ENCODE measurements at regions not wholly inside any gene's neighbourhood (a gene's known extent, or its start where the extent isn't known, plus 50 kb on each side); places are given as distances from the start of the nearest gene placed in this dataset.

DNA sequence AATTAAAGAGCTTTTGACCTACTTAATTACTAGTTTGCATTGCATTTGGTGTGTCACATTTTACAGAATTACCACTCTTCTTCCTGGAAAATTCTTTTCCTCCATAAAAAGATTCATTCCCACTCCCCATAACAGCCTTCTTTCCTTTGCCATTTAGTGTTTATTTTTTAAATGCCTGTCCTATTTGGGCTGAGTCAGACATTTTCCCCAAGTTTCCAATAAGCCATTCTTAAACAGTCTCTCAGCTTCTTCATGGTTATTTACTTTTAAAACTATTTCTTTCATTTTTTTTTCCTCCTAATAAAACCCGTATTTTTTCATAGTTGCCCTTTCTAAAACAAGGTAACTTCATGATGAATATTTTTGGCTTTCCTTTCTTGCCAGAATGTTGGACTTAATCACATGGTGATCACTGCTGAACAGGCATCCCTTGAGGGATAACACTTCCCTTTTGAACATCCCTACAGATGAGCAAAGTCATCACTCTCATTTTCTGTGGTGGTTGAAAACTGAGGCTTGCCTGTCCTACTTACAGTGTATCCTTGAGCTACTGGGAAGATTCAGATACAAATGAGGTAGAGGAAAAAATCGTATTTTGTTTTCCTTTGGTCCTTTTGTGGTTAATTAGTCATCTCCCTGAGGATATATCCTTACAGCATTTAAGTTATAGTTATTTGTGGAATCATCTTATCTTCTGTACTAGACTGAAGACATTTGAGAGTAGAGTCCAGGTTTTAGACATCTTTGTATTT, 520.5 kb upstream of the NR3C2 start:
- Histone ChIP-seq H3K36me3 (ENCODE audit: control insufficient read depth in 2 of 3, insufficient read depth in 3 of 3, low read length in 3 of 3) (no peaks in the 10 kb centered on the region), H3K9ac (ENCODE audit: low read length in 3 of 3) (no peak overlapping the region), H3K4me3 (ENCODE audit: low read length in 3 of 3) (no peak overlapping the region), H3K9me3 (ENCODE audit: control insufficient read depth in 2 of 3, insufficient read depth in 1 of 3, low read length in 3 of 3) (peaks cover 0 to 5% (median 0%) of the 10 kb centered on the region in 3 donors), H3K27ac (ENCODE audit: low read depth in 2 of 2, low read length in 2 of 2) (no peak overlapping the region), H3K27me3 (ENCODE audit: control insufficient read depth, insufficient read depth, low read length) (no peaks in the 10 kb centered on the region), H3K4me1 (ENCODE audit: control insufficient read depth in 2 of 3, insufficient read depth in 2 of 3, low read depth in 1 of 3, low read length in 3 of 3) (no peaks in the 10 kb centered on the region)
- DNase-seq (no peak), FAIRE-seq (no peak)
- intact Hi-C loops (cut with DNase I) = no loop called here
- TF ChIP-seq, protein P1, sequence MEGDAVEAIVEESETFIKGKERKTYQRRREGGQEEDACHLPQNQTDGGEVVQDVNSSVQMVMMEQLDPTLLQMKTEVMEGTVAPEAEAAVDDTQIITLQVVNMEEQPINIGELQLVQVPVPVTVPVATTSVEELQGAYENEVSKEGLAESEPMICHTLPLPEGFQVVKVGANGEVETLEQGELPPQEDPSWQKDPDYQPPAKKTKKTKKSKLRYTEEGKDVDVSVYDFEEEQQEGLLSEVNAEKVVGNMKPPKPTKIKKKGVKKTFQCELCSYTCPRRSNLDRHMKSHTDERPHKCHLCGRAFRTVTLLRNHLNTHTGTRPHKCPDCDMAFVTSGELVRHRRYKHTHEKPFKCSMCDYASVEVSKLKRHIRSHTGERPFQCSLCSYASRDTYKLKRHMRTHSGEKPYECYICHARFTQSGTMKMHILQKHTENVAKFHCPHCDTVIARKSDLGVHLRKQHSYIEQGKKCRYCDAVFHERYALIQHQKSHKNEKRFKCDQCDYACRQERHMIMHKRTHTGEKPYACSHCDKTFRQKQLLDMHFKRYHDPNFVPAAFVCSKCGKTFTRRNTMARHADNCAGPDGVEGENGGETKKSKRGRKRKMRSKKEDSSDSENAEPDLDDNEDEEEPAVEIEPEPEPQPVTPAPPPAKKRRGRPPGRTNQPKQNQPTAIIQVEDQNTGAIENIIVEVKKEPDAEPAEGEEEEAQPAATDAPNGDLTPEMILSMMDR (IDR thresholded peaks at IDR 0.05; ENCODE audit: borderline replicate concordance, extremely low read depth, insufficient read depth) = no peak

DNA sequence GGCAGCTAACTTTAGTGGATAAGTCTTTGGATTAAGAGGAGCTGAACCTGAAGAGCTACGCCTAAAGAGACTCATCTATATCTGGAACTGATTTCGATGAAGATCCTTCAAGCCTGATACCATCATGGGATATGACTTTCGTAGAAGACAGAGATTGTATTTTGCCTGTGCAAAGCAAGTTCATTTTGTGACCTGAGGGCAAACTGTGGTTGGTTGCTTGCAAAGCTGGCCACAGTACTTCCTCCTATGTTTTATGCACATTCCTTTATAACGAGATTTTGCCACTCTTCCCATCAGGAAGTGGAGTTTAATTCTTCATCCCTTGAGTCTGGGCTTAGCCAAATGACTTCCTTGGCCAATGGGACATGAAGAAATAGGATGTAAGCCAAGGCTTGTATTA, 519.3 kb upstream of the NR3C2 start:
- Histone ChIP-seq H3K27me3 (ENCODE audit: control insufficient read depth, insufficient read depth, low read length) (no peaks in the 10 kb centered on the region), H3K9me3 (ENCODE audit: control insufficient read depth in 2 of 3, insufficient read depth in 1 of 3, low read length in 3 of 3) (peaks cover 0 to 5% (median 0%) of the 10 kb centered on the region in 3 donors), H3K27ac (ENCODE audit: low read depth in 2 of 2, low read length in 2 of 2) (no peak overlapping the region), H3K9ac (ENCODE audit: low read length in 3 of 3) (no peak overlapping the region), H3K4me1 (ENCODE audit: control insufficient read depth in 2 of 3, insufficient read depth in 2 of 3, low read depth in 1 of 3, low read length in 3 of 3) (no peaks in the 10 kb centered on the region), H3K36me3 (ENCODE audit: control insufficient read depth in 2 of 3, insufficient read depth in 3 of 3, low read length in 3 of 3) (no peaks in the 10 kb centered on the region), H3K4me3 (ENCODE audit: low read length in 3 of 3) (no peak overlapping the region)
- DNase-seq (no peak), FAIRE-seq (no peak)
- intact Hi-C loops (cut with DNase I) = no loop called here
- TF ChIP-seq, protein P1 (IDR thresholded peaks at IDR 0.05; ENCODE audit: borderline replicate concordance, extremely low read depth, insufficient read depth) = no peak

DNA sequence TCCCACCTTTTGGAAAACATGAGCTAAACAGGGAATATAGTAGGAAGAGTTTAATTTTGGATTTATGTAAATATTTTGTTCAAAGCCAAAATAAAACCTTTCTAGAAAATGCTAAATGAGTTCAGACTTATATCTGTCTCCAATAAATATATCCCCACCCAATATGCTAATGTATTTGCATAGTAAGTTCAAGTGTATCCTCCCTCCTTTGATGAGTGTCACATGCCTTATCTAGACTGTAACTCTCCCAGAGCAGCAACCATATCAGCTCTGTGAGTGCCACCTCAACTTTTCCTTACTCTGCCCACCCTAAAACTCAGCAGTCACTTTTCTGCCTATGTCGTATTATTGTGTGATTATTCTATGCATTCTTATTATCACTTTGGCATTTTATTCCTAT, 516.1 kb upstream of the NR3C2 start:
- intact Hi-C loops (cut with DNase I) = no loop called here
- Histone ChIP-seq H3K27me3 (ENCODE audit: control insufficient read depth, insufficient read depth, low read length) (no peaks in the 10 kb centered on the region), H3K9me3 (ENCODE audit: control insufficient read depth in 2 of 3, insufficient read depth in 1 of 3, low read length in 3 of 3) (peaks cover 0 to 5% (median 0%) of the 10 kb centered on the region in 3 donors), H3K9ac (ENCODE audit: low read length in 3 of 3) (no peak overlapping the region), H3K4me3 (ENCODE audit: low read length in 3 of 3) (no peak overlapping the region), H3K36me3 (ENCODE audit: control insufficient read depth in 2 of 3, insufficient read depth in 3 of 3, low read length in 3 of 3) (no peaks in the 10 kb centered on the region), H3K4me1 (ENCODE audit: control insufficient read depth in 2 of 3, insufficient read depth in 2 of 3, low read depth in 1 of 3, low read length in 3 of 3) (no peaks in the 10 kb centered on the region), H3K27ac (ENCODE audit: low read depth in 2 of 2, low read length in 2 of 2) (no peak overlapping the region)
- TF ChIP-seq, protein P1 (IDR thresholded peaks at IDR 0.05; ENCODE audit: borderline replicate concordance, extremely low read depth, insufficient read depth) = no peak
- DNase-seq = no peak
- no peak for FAIRE-seq
